ENCODE measurements at regions not wholly inside any gene's neighbourhood (a gene's known extent, or its start where the extent isn't known, plus 50 kb on each side); places are given as distances from the start of the nearest gene placed in this dataset.
"Not testable (repeated sequence)": the region's sequence is repeated elsewhere in the genome, so short reads cannot be mapped to it uniquely, and the experiment has no call there.

- DNase-seq: no peak
Observed at GRCh38 chr5:109992264-109992915, 302.7 kb downstream of the MAN2A1 start.

- DNase-seq: no peak
Observed at GRCh38 chr5:109994135-109994534, 304.4 kb downstream of the MAN2A1 start.

DNA sequence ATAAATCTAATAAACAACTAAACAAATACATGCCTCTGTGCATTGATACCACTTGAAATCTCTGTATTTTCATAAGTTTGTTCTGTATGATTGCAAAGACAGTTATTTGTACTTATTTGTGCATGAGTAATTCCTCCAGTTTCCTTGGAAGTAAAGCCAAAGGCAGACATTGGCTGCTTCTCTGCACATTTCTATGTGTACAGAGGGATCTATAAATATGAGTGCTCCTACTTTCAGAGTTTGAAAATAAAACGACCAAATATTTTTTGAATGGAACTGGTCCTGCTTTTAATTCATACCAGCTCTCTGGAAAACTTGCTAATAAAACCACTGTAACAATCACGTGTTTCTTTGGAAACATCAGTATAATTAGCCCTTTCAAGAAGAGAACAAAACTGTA is 306.5 kb downstream of the MAN2A1 start:
- DNase-seq: no peak

DNA sequence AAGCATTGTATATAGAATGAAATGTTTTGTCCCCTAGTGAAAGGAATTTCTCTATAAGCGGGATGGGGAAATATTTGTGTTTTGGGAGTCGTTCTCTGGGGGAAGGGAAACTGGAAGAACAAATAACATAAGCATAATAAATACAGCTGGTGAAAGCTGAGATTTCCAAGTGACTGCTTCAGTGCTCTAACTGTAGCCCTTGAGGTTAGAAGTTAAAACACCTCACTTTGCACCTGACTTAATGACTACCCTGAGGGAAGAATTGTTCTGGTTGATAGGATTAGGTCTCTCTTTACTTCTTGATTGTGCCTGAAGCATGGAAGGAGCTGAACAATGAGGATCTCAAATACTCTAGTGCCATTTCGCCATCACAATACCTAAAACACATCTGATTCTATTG is 307.4 kb downstream of the MAN2A1 start:
- no peak for DNase-seq

- no peak for DNase-seq
Observed at GRCh38 chr5:109998208-109998607, 308.5 kb downstream of the MAN2A1 start.

GRCh38 chr5:109998726-109999125 is 309.0 kb downstream of the MAN2A1 start:
- DNase-seq: no peak

DNA sequence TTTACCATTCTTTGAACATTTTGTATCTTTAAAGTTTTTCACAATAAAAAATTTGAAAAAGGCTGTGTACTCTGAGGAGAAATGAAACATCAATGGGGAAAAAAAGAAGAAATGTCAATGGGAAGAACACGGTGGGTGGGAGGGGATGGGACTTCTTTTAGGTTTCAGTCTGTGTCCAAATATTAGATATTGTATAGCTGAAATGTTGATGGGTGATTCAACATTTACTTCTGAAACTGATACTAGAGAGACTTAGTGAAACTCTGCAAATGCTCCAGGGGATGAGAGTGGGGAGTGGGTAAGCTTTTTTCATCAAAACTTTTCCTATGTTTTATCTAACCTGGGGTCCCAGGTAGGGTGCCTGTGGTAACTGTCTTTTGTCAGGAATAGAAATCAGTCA is 311.9 kb downstream of the MAN2A1 start:
- DNase-seq: no peak

- no peak for DNase-seq
Observed at GRCh38 chr5:110002652-110003051, 312.9 kb downstream of the MAN2A1 start.

DNA sequence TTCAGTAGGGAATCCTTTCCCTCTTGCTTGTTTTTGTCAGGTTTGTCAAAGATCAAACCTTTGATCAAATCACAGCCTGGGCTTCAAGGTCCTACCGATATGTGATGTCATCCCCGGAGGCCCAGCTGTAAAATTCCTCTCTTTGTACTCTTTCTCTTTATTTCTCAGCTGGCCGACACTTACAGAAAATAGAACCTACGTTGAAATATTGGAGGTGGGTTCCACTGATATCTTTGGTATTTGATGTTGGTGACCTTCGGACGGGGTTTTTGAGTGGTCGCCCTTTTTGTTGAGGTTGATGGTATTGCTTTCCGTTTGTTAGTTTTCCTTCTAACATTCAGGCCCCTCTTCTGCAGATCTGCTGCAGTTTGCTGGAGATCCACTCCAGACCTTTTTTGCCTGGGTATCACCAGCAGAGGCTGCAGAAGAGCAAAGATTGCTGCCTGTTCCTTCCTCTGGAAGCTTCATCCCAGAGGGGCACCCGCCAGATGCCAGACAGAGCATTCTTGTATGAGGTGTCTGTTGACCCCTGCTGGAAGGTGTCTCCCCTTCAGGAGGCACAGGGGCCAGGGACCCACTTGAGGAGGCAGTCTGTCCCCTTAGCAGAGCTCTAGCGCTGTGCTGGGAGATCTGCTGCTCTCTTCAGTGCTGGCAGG is 316.3 kb downstream of the MAN2A1 start:
- not testable (repeated sequence) for DNase-seq

DNA sequence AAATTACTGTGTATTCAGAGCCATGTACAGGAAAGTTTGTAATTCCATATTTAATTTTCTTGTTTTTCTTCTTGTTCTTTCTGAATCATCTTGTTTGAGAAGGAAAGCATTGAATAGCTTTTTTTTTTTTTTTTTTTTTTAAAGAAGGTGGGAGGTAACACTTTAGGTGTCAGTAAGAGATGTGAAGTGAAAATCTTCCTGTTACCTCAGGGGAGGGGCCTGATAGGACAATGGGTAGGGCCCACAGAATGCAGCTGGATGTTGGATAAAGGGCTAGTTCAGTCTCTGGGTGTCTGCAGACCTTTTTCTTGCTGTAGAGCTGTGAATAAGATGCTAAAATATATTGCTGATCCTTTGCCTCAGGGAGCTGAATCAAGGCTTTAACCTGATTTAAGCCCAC is 317.4 kb downstream of the MAN2A1 start:
- DNase-seq: no peak

DNA sequence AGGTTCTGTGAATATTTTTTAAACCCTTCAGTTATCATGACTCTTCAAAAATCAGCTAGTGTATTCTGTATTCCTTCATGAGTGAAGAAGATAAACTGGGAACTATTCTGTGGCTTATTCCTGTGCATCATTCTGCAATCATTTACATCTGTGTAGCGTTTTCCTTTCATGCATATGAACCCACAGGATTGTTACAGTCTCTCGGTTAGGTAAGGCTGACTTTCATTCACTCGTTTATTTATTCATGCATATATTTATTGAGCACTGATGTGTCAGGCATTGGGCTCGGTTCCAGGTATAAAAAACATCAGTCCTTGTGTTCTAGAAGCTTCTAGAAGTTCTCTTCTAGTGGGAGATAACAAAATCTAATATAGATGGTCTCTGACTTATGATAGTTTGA is 318.4 kb downstream of the MAN2A1 start:
- DNase-seq: no peak

GRCh38 chr5:110012145-110012544 is 322.4 kb downstream of the MAN2A1 start:
- no peak for DNase-seq

DNA sequence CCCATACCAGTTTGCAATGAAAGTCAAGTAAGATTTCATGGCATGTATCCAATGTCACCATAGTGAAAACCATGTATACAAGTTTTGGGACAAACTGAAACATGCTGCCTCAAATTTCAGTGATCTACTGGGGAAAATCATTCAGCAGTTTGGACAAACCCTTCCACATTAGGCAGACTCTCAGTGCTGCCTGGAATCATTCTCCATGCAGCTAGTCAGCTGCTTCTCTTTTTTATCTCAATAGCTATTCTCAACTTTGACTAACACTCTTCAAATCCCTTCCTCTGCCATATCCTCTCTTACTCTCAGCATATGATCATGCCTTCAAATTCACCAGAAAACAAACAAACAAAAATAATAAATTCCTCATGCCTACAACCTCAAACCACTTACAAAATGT is 323.3 kb downstream of the MAN2A1 start:
- no peak for DNase-seq

- DNase-seq: no peak
Observed at GRCh38 chr5:110017854-110018253, 328.1 kb downstream of the MAN2A1 start.

GRCh38 chr5:110018509-110018908 is 328.8 kb downstream of the MAN2A1 start:
- DNase-seq: no peak

DNA sequence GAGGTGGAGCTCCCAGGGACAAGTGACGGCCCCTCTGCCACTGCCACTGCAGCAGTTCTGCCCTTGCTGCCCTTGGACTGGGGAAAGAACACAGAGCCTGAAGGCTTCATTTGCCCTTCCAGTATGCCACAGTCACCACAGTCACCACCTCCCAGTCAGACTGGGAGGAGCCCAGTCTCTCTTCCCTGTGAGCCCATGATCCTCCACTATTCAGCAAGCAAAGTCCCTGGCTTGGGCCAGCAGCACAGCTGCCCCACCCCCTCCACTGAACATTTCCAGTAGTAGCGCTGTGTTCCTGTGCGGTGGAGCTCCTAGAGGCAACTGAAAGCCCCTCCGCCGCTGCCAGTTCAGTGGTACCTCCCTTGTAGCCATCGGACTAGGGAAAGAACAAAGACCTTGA is 329.4 kb downstream of the MAN2A1 start:
- no peak for DNase-seq

DNA sequence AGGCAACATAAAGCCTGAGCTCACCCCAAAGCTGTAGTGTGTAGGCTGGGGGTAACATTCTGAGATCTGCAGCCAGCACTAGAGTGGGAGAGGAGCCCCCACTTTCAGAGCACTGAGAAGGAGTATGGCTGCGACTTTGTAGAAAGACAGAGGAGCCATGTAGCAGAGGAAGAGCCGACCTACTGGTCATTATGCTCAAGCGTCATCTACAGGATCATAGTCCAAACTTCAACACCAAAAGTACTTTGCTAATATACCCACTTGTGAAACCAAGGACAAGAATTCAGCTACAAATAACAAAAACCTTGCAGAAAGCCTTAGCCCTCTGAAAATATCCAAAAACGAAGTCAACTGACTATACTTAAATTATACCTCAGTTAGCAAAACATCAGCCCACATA is 330.1 kb downstream of the MAN2A1 start:
- no peak for DNase-seq

- no peak for DNase-seq
Observed at GRCh38 chr5:110021251-110021650, 331.5 kb downstream of the MAN2A1 start.

- DNase-seq: no peak
Observed at GRCh38 chr5:110025160-110025559, 335.4 kb downstream of the MAN2A1 start.

GRCh38 chr5:110027527-110028322 is 338.0 kb downstream of the MAN2A1 start:
- no peak for DNase-seq

DNA sequence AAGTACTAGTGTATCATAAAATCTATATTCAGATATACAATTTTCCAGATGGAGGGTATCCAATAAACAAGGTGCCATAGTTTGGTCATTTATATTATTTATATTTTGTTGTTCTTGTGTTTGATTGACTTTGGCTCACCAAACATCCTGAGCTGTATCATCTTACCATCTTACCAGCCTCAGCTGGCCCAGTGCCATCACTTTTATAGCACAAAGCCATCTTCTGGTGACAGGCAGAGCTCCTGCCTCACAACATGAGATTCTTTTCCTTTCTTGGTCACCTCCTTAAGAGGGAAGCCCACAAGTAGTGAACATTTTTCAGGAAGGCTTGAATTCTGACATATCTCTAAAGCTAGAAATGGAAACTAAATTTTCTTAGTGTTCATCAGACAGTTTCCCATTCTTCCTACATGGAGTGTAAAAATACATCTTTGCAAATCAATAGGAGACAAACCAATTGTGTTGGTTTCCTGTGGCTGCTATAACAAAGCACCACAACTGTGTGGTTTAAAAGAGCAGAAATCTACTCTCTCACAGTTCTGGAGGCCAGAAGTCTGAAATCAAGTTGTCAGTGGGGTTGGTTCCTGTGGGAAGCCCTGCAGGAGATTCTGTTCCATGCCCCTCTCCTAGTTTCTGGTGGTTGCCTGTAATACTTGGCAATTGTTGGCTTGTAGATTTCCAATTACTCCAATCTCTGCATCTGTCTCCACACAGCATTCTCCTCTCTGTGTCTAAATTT is 341.8 kb downstream of the MAN2A1 start:
- no peak for DNase-seq

DNA sequence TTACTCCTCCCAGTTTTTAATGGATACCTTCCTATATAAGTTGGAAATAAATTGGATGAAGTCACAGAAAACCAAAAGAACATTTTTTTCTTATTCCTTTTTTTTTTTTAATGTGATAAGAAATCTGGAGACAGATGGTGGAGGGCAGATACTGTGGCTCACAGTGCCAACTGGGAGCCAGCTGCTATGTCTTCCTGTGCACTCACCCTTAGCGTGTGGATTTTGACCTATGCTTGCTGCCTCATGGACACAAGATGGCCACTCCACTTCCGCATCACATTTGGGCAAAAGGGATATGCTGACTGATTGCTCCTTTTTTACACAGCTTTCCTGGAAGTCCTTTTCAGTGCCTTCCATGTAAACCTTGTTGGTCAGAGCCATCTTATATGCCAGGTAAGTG is 342.6 kb downstream of the MAN2A1 start:
- DNase-seq: no peak

DNA sequence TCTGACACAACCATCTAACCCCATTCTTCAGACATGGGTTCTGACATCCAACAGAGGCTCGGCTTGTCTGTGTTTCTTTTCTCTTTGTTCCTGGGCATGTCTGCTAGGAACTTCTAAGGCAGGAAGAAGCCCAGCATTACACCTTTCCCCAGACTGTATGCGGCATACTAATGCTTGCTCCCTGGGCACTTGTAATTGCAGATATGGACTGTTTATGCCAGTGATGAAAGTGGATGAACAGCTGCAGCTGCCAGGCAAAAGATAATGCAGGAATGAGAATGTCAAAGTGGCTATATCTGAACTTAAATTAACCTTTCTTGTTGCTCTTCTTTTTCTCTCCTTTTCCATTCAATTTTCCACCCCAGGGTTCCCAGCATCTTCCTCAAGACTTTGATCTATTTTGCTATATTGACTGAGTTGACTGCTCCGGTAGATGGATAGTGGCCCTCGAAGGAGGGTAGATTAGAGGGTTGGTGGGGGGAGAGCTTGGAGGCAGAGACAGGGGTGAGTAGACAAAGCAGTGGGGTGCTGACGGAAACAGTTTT is 344.4 kb downstream of the MAN2A1 start:
- no peak for DNase-seq
